OCI-LY7 (cell line): ENCODE measurements at regions not wholly inside any gene's neighbourhood (a gene's known extent, or its start where the extent isn't known, plus 50 kb on each side); places are given as distances from the start of the nearest gene placed in this dataset.

Experiments
- EZH2phosphoT487 ChIP-seq: fragments of 200-600 bp; sonication (generic); IDR thresholded peaks from 2 replicates; pipeline ENCODE4 v1.6.1; 2018; ENCODE audit warnings: low read depth, borderline replicate concordance, mild to moderate bottlenecking, mixed run types, antibody characterized with exemption, low read length, moderate library complexity, mixed read lengths
- TF ChIP-seq, protein P1 (sequence below): fragments of 200-600 bp; sonication (generic); conservative IDR thresholded peaks from 2 replicates; pipeline ENCODE4 v1.5.1; 2014; ENCODE audit warnings: mild to moderate bottlenecking, antibody characterized with exemption, low read length, moderate library complexity, mixed read lengths

DNA sequence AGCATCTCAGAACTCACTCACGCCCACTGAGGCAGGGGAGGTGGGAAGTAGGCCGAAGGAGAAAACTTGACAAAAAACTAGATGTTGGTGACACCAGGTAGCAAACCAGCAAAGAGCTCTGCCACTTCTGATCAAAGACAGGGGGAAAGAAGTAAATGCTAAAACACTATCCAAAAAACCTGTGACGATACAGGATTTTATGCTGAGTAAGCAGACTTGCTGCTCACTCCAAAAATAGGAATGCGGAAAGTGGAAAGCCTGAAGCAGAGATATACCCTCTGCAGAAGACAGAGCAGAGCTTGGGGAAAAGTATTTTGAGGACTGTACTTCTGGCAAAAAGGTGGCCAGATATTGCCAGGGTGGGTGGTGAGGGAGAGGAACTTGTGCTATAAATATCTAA is 73.3 kb upstream of the YPEL5 start:
- TF ChIP-seq, protein P1, sequence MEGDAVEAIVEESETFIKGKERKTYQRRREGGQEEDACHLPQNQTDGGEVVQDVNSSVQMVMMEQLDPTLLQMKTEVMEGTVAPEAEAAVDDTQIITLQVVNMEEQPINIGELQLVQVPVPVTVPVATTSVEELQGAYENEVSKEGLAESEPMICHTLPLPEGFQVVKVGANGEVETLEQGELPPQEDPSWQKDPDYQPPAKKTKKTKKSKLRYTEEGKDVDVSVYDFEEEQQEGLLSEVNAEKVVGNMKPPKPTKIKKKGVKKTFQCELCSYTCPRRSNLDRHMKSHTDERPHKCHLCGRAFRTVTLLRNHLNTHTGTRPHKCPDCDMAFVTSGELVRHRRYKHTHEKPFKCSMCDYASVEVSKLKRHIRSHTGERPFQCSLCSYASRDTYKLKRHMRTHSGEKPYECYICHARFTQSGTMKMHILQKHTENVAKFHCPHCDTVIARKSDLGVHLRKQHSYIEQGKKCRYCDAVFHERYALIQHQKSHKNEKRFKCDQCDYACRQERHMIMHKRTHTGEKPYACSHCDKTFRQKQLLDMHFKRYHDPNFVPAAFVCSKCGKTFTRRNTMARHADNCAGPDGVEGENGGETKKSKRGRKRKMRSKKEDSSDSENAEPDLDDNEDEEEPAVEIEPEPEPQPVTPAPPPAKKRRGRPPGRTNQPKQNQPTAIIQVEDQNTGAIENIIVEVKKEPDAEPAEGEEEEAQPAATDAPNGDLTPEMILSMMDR, result no peak
- TF ChIP-seq EZH2phosphoT487, result no peak
